ENCODE measurements at regions not wholly inside any gene's neighbourhood (a gene's known extent, or its start where the extent isn't known, plus 50 kb on each side); places are given as distances from the start of the nearest gene placed in this dataset.

DNA sequence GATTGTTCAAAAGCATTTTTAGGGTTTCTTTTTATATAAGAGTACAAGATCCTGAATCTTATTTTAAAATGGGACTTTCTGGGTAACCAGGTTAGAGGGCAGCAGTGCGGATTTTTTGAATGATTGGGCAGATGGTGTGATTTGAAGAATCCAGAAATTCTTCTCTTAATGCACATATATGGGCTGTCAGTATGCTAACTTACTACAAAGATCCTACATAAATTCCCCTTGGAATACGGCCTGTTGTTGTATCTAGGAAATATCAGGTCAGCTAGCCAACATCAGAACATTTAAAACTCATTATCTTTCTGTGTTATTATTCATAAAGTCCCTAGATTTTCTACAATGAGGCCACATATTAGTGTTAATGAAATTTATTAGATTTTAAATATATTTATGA is 229.6 kb upstream of the TPRG1 start (continued):
- TF ChIP-seq, protein P1, sequence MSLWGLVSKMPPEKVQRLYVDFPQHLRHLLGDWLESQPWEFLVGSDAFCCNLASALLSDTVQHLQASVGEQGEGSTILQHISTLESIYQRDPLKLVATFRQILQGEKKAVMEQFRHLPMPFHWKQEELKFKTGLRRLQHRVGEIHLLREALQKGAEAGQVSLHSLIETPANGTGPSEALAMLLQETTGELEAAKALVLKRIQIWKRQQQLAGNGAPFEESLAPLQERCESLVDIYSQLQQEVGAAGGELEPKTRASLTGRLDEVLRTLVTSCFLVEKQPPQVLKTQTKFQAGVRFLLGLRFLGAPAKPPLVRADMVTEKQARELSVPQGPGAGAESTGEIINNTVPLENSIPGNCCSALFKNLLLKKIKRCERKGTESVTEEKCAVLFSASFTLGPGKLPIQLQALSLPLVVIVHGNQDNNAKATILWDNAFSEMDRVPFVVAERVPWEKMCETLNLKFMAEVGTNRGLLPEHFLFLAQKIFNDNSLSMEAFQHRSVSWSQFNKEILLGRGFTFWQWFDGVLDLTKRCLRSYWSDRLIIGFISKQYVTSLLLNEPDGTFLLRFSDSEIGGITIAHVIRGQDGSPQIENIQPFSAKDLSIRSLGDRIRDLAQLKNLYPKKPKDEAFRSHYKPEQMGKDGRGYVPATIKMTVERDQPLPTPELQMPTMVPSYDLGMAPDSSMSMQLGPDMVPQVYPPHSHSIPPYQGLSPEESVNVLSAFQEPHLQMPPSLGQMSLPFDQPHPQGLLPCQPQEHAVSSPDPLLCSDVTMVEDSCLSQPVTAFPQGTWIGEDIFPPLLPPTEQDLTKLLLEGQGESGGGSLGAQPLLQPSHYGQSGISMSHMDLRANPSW (CRISPR knock-in tag; conservative IDR thresholded peaks at IDR 0.05; ENCODE audit: low read depth), result no peak

DNA sequence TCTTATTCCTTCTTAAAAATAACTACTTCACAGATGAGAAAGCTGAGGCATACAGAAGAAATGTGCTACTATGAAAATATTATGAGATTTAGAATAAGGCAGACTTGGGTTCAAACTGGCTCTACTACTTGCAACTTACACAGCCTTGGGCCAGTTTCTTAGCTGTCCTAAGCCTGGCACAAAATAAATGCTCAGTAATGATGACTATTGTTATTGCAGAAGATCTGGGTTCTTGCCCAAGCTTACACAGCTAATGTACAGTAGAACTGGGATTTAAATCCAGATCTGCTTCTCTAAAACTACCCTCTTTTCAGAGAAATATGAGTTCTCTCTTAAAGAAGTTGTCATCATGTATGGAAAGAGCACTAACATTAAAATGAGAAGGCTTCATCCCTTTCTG is 228.2 kb upstream of the TPRG1 start:
- ATAC-seq (no peak), DNase-seq (ENCODE audit: low spot score) (no peak)
- Mint-ChIP-seq H3K36me3 (peaks cover 2% of the 10 kb centered on the region; the same call in 1 of the 2 replicates), H3K27ac (no peak overlapping the region), H3K4me1 (peaks cover 17% of the 10 kb centered on the region), H3K9me3 (peaks cover 3% of the 10 kb centered on the region), H3K4me3 (no peak overlapping the region), H3K27me3 (ENCODE audit: low read depth) (peaks cover 4% of the 10 kb centered on the region; the same call in 1 of the 2 replicates)
- ChIA-PET POLR2A (no interaction called here), CTCF (interaction anchor here (0.9 to 1.2 kb wide), 2 partner anchors 1203 to 1205 kb away, joined by 4 to 7 read pairs; no protein-coding TSS in a partner anchor)
- TF ChIP-seq JUN (CRISPR knock-in tag; IDR thresholded peaks at IDR 0.05) (no peak), ZNF219 (CRISPR knock-in tag; IDR thresholded peaks at IDR 0.05; ENCODE audit: borderline replicate concordance) (no peak), NR1H2 (CRISPR knock-in tag; IDR thresholded peaks at IDR 0.05) (no peak), ZNF232 (CRISPR knock-in tag; IDR thresholded peaks at IDR 0.05) (no peak), HMGA2 (CRISPR knock-in tag; IDR thresholded peaks at IDR 0.05) (no peak), SOX15 (CRISPR knock-in tag; IDR thresholded peaks at IDR 0.05) (no peak)

DNA sequence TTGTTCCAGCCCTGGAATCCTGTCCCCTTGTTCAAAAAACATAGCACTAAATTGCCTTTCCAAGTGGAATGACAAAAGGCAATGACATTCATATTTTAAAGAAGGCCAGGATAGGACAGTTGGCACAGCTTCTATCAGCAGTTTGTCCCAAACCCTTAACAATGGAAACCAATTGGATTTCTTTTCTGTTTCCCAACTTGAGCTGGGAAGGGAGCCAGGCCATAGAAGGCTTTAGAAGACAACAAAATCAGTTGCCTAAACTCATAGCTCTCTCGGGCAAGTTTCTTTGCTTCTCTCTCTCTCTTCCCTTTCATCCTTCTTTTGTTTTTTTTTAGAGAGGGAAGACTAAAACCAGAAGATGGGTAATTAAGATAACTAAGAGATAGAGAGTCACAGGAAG is 227.7 kb upstream of the TPRG1 start:
- TF ChIP-seq ATF1 (CRISPR knock-in tag; IDR thresholded peaks at IDR 0.05) (no peak), NFE2L1 (CRISPR knock-in tag; IDR thresholded peaks at IDR 0.05) (no peak), JUN (CRISPR knock-in tag; IDR thresholded peaks at IDR 0.05) (no peak), ZNF423 (CRISPR knock-in tag; IDR thresholded peaks at IDR 0.05) (no peak), OVOL2 (CRISPR knock-in tag; IDR thresholded peaks at IDR 0.05; ENCODE audit: borderline replicate concordance) (no peak), PRRX2 (CRISPR knock-in tag; IDR thresholded peaks at IDR 0.05) (no peak), FOXK1 (CRISPR knock-in tag; IDR thresholded peaks at IDR 0.05) (no peak), ESRRA (CRISPR knock-in tag; IDR thresholded peaks at IDR 0.05; ENCODE audit: borderline replicate concordance) (no peak), TEAD1 (CRISPR knock-in tag; IDR thresholded peaks at IDR 0.05) (no peak)
- TF ChIP-seq, protein P2, sequence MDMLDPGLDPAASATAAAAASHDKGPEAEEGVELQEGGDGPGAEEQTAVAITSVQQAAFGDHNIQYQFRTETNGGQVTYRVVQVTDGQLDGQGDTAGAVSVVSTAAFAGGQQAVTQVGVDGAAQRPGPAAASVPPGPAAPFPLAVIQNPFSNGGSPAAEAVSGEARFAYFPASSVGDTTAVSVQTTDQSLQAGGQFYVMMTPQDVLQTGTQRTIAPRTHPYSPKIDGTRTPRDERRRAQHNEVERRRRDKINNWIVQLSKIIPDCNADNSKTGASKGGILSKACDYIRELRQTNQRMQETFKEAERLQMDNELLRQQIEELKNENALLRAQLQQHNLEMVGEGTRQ (CRISPR knock-in tag; IDR thresholded peaks at IDR 0.05), result no peak
- TF ChIP-seq, protein P3, sequence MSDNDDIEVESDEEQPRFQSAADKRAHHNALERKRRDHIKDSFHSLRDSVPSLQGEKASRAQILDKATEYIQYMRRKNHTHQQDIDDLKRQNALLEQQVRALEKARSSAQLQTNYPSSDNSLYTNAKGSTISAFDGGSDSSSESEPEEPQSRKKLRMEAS (CRISPR knock-in tag; IDR thresholded peaks at IDR 0.05), result no peak
- TF ChIP-seq, protein P4, sequence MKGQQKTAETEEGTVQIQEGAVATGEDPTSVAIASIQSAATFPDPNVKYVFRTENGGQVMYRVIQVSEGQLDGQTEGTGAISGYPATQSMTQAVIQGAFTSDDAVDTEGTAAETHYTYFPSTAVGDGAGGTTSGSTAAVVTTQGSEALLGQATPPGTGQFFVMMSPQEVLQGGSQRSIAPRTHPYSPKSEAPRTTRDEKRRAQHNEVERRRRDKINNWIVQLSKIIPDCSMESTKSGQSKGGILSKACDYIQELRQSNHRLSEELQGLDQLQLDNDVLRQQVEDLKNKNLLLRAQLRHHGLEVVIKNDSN (CRISPR knock-in tag; IDR thresholded peaks at IDR 0.05), result no peak
- TF ChIP-seq, protein P1 (CRISPR knock-in tag; conservative IDR thresholded peaks at IDR 0.05; ENCODE audit: low read depth), result no peak
- TF ChIP-seq, protein P5, sequence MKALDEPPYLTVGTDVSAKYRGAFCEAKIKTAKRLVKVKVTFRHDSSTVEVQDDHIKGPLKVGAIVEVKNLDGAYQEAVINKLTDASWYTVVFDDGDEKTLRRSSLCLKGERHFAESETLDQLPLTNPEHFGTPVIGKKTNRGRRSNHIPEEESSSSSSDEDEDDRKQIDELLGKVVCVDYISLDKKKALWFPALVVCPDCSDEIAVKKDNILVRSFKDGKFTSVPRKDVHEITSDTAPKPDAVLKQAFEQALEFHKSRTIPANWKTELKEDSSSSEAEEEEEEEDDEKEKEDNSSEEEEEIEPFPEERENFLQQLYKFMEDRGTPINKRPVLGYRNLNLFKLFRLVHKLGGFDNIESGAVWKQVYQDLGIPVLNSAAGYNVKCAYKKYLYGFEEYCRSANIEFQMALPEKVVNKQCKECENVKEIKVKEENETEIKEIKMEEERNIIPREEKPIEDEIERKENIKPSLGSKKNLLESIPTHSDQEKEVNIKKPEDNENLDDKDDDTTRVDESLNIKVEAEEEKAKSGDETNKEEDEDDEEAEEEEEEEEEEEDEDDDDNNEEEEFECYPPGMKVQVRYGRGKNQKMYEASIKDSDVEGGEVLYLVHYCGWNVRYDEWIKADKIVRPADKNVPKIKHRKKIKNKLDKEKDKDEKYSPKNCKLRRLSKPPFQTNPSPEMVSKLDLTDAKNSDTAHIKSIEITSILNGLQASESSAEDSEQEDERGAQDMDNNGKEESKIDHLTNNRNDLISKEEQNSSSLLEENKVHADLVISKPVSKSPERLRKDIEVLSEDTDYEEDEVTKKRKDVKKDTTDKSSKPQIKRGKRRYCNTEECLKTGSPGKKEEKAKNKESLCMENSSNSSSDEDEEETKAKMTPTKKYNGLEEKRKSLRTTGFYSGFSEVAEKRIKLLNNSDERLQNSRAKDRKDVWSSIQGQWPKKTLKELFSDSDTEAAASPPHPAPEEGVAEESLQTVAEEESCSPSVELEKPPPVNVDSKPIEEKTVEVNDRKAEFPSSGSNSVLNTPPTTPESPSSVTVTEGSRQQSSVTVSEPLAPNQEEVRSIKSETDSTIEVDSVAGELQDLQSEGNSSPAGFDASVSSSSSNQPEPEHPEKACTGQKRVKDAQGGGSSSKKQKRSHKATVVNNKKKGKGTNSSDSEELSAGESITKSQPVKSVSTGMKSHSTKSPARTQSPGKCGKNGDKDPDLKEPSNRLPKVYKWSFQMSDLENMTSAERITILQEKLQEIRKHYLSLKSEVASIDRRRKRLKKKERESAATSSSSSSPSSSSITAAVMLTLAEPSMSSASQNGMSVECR (CRISPR knock-in tag; IDR thresholded peaks at IDR 0.05; ENCODE audit: borderline replicate concordance), result no peak
- TF ChIP-seq, protein P6, sequence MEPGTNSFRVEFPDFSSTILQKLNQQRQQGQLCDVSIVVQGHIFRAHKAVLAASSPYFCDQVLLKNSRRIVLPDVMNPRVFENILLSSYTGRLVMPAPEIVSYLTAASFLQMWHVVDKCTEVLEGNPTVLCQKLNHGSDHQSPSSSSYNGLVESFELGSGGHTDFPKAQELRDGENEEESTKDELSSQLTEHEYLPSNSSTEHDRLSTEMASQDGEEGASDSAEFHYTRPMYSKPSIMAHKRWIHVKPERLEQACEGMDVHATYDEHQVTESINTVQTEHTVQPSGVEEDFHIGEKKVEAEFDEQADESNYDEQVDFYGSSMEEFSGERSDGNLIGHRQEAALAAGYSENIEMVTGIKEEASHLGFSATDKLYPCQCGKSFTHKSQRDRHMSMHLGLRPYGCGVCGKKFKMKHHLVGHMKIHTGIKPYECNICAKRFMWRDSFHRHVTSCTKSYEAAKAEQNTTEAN (CRISPR knock-in tag; IDR thresholded peaks at IDR 0.05), result no peak
- ChIA-PET CTCF (interaction anchor here (0.9 to 1.2 kb wide), 2 partner anchors 1204 to 1206 kb away, joined by 4 to 7 read pairs; no protein-coding TSS in a partner anchor), POLR2A (no interaction called here)
- Mint-ChIP-seq H3K27me3 (ENCODE audit: low read depth) (peaks cover 4% of the 10 kb centered on the region; the same call in 1 of the 2 replicates), H3K4me3 (no peak overlapping the region), H3K27ac (no peak overlapping the region), H3K4me1 (peaks cover 18% of the 10 kb centered on the region), H3K9me3 (no peaks in the 10 kb centered on the region), H3K36me3 (no peaks in the 10 kb centered on the region)
- ATAC-seq (no peak), DNase-seq (ENCODE audit: low spot score) (no peak)

Data from WTC11 (cell line).